HepG2 (cell line): ENCODE measurements at regions not wholly inside any gene's neighbourhood (a gene's known extent, or its start where the extent isn't known, plus 50 kb on each side); places are given as distances from the start of the nearest gene placed in this dataset.

Source experiments
- ATAC-seq: fragments of 200-7000 bp; cut with Tn5 transposase; 3 replicates; pipeline ENCODE4 v1.9.1; 2020; ENCODE audit warnings: mild to moderate bottlenecking, moderate library complexity
- BruUV-seq: library from RNA; stranded (reverse); fragments of 400-500 nt; replicated peaks from 2 replicates; lab custom pipeline; 2021; lab: Mats Ljungman, UMichigan
- CTCF ChIA-PET: fragments of 300-600 bp; formaldehyde crosslinking; extraction: SDS; loops from one replicate; lab custom pipeline; 2021; ENCODE audit warnings: low total read pairs, inconsistent platforms, low intra/inter-chr PET ratio; lab: Yijun Ruan, JAX
- POLR2A ChIA-PET: fragments of 350-600 bp; sonication (Branson Sonifier 250); formaldehyde crosslinking; loops from one replicate; lab custom pipeline; 2020; ENCODE audit warnings: antibody characterized with exemption, inconsistent platforms; lab: Yijun Ruan, JAX
- DNase-seq: peaks from one replicate; pipeline ENCODE4 v3.0.0-alpha.2; 2015; ENCODE audit warnings: low spot score
- FAIRE-seq: peaks from 3 replicates; lab custom pipeline; 2011; peaks lifted over from hg19 to GRCh38; lab: Jason Lieb, UNC
- H2AFZ ChIP-seq: one replicate; pipeline ENCODE4 v1.6.1; 2011; ENCODE audit warnings: low read length, inconsistent platforms
- H3K27ac ChIP-seq: fragments of 300-600 bp; 3 replicates; pipeline ENCODE4 v1.8.0; 2011; ENCODE audit warnings: mixed run types, mild to moderate bottlenecking, mixed read lengths, low read length, inconsistent platforms; ENCODE audit not compliant: insufficient read depth; ENCODE audit errors: extremely low read length
- H3K27me3 ChIP-seq, 2 experiments: fragments of 200-600 bp in 1 of 2; 2 replicates in 1 of 2; 3 replicates in 1 of 2; pipeline versions ENCODE4 v1.6.0 to v1.8.0; 2011; ENCODE audit warnings: low read length in 2 of 2, mild to moderate bottlenecking in 2 of 2, moderate library complexity in 2 of 2, inconsistent platforms in 1 of 2; ENCODE audit not compliant: insufficient read depth in 2 of 2, control insufficient read depth in 1 of 2
- H3K36me3 ChIP-seq, 2 experiments: fragments of 200-600 bp in 1 of 2; replicated peaks in 1 of 2; 2 replicates in 1 of 2; 3 replicates in 1 of 2; pipeline versions ENCODE4 v1.5.1 to v1.8.0; 2011; ENCODE audit warnings: low read length in 2 of 2, inconsistent platforms in 1 of 2; ENCODE audit not compliant: insufficient read depth in 2 of 2, control insufficient read depth in 1 of 2
- H3K4me1 ChIP-seq: 2 replicates; pipeline ENCODE4 v1.5.1; 2012; ENCODE audit warnings: low read length, inconsistent platforms; ENCODE audit not compliant: insufficient read depth
- H3K4me2 ChIP-seq: 2 replicates; pipeline ENCODE4 v1.6.0; 2011; ENCODE audit warnings: low read depth, low read length, inconsistent platforms
- H3K4me3 ChIP-seq, 3 experiments: fragments of 200-600 bp in 1 of 3; sonication (generic), shearing (Covaris generic) in 1 of 3; replicated peaks in 1 of 3; 2 replicates each; pipeline ENCODE4 v1.5.1; 2011 to 2016; ENCODE audit warnings: low read length in 3 of 3, inconsistent platforms in 2 of 3, low read depth in 2 of 3, mild to moderate bottlenecking in 2 of 3, control low read depth in 1 of 3, mixed read lengths in 1 of 3; ENCODE audit not compliant: insufficient read depth in 1 of 3
- H3K79me2 ChIP-seq: one replicate; pipeline ENCODE4 v1.6.1; 2011; ENCODE audit warnings: low read length, inconsistent platforms; ENCODE audit not compliant: insufficient read depth
- H3K9ac ChIP-seq: 2 replicates; pipeline ENCODE4 v1.6.0; 2011; ENCODE audit warnings: mild to moderate bottlenecking, low read depth, low read length, inconsistent platforms; ENCODE audit not compliant: insufficient read depth
- H3K9me3 ChIP-seq: 2 replicates; pipeline ENCODE4 v1.5.1; 2012; ENCODE audit warnings: mild to moderate bottlenecking, low read length
- H4K20me1 ChIP-seq: 2 replicates; pipeline ENCODE4 v1.6.0; 2011; ENCODE audit warnings: inconsistent platforms, mild to moderate bottlenecking, low read length, moderate library complexity; ENCODE audit not compliant: insufficient read depth
- GPN1 ChIP-seq: sonication (generic); formaldehyde crosslinking; IDR thresholded peaks from 2 replicates; pipeline ENCODE4 v1.5.1; 2020; ENCODE audit warnings: missing genetic modification reagents, borderline replicate concordance
- HOXA7 ChIP-seq: sonication (generic); formaldehyde crosslinking; IDR thresholded peaks from 2 replicates; pipeline ENCODE4 v1.8.1; 2022; ENCODE audit warnings: mild to moderate bottlenecking, missing genetic modification reagents, moderate library complexity
- ISX ChIP-seq: sonication (generic); formaldehyde crosslinking; conservative IDR thresholded peaks from 2 replicates; pipeline ENCODE4 v1.5.0; 2020; ENCODE audit warnings: missing genetic modification reagents
- KMT2B ChIP-seq: IDR thresholded peaks from 2 replicates; pipeline ENCODE4 v1.6.1; 2016; ENCODE audit warnings: missing genetic modification reagents, missing compliant biosample characterization
- MXD3 ChIP-seq: IDR thresholded peaks from 2 replicates; pipeline ENCODE4 v1.6.1; 2016; ENCODE audit warnings: mild to moderate bottlenecking, missing biosample characterization, missing genetic modification reagents
- SIX1 ChIP-seq: sonication (generic); formaldehyde crosslinking; IDR thresholded peaks from 2 replicates; pipeline ENCODE4 v1.4.0; 2020; ENCODE audit warnings: missing genetic modification reagents, borderline replicate concordance
- ZNF12 ChIP-seq: sonication (generic); formaldehyde crosslinking; IDR thresholded peaks from 2 replicates; pipeline ENCODE4 v1.5.0; 2020; ENCODE audit warnings: missing genetic modification reagents
- ZNF18 ChIP-seq: sonication (generic); formaldehyde crosslinking; IDR thresholded peaks from 2 replicates; pipeline ENCODE4 v1.8.0; 2022; ENCODE audit warnings: mild to moderate bottlenecking, missing genetic modification reagents; ENCODE audit not compliant: insufficient replicate concordance
- ZNF333 ChIP-seq: sonication (generic); formaldehyde crosslinking; IDR thresholded peaks from 2 replicates; pipeline ENCODE4 v1.4.0; 2020; ENCODE audit warnings: mild to moderate bottlenecking, missing genetic modification reagents, borderline replicate concordance
- ZNF703 ChIP-seq: sonication (generic); formaldehyde crosslinking; IDR thresholded peaks from 2 replicates; pipeline ENCODE4 v1.5.1; 2020; ENCODE audit warnings: missing genetic modification reagents, mild to moderate bottlenecking, moderate library complexity, borderline replicate concordance
- WGBS: methylation state at CpG from one replicate; pipeline ENCODE4 v1.1.6; 2017; ENCODE audit warnings: low lambda C conversion rate; 5-methylcytosine and 5-hydroxymethylcytosine counted together
- in situ Hi-C: cut with HindIII; loops from 2 replicates; pipeline ENCODE4 v1.10.0; 2017; ENCODE audit warnings: low pct_unique_long_range_greater_than_20kb; ENCODE audit not compliant: extremely low pct_ligation_motif_present
- intact Hi-C: fragments of 100-400 bp; cut with micrococcal nuclease; formaldehyde crosslinking; loops from one replicate; pipeline ENCODE4 v1.10.0; 2022; ENCODE audit not compliant: unreplicated experiment
- TF ChIP-seq, protein P1 (sequence below): sonication (generic); formaldehyde crosslinking; IDR thresholded peaks from 2 replicates; pipeline ENCODE4 v1.9.0; 2021; ENCODE audit warnings: missing genetic modification reagents, mild to moderate bottlenecking, borderline replicate concordance
- TF ChIP-seq, protein P2 (sequence below): sonication (generic); formaldehyde crosslinking; IDR thresholded peaks from 2 replicates; pipeline ENCODE4 v1.8.0; 2022; ENCODE audit warnings: mild to moderate bottlenecking, missing genetic modification reagents
- TF ChIP-seq, protein P3 (sequence below): sonication (generic); formaldehyde crosslinking; IDR thresholded peaks from 2 replicates; pipeline ENCODE4 v1.4.0; 2020; ENCODE audit warnings: mild to moderate bottlenecking, missing genetic modification reagents

GRCh38 chr16:35746963-35747657, 2287.7 kb downstream of the TP53TG3F start (continued):
- TF ChIP-seq, protein P1, sequence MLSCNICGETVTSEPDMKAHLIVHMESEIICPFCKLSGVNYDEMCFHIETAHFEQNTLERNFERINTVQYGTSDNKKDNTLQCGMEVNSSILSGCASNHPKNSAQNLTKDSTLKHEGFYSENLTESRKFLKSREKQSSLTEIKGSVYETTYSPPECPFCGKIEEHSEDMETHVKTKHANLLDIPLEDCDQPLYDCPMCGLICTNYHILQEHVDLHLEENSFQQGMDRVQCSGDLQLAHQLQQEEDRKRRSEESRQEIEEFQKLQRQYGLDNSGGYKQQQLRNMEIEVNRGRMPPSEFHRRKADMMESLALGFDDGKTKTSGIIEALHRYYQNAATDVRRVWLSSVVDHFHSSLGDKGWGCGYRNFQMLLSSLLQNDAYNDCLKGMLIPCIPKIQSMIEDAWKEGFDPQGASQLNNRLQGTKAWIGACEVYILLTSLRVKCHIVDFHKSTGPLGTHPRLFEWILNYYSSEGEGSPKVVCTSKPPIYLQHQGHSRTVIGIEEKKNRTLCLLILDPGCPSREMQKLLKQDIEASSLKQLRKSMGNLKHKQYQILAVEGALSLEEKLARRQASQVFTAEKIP (CRISPR knock-in tag): no peak
- TF ChIP-seq, protein P2, sequence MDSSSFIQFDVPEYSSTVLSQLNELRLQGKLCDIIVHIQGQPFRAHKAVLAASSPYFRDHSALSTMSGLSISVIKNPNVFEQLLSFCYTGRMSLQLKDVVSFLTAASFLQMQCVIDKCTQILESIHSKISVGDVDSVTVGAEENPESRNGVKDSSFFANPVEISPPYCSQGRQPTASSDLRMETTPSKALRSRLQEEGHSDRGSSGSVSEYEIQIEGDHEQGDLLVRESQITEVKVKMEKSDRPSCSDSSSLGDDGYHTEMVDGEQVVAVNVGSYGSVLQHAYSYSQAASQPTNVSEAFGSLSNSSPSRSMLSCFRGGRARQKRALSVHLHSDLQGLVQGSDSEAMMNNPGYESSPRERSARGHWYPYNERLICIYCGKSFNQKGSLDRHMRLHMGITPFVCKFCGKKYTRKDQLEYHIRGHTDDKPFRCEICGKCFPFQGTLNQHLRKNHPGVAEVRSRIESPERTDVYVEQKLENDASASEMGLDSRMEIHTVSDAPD (CRISPR knock-in tag): no peak
- no peak for TF ChIP-seq SIX1 (CRISPR knock-in tag)
- TF ChIP-seq HOXA7: no peak

DNA sequence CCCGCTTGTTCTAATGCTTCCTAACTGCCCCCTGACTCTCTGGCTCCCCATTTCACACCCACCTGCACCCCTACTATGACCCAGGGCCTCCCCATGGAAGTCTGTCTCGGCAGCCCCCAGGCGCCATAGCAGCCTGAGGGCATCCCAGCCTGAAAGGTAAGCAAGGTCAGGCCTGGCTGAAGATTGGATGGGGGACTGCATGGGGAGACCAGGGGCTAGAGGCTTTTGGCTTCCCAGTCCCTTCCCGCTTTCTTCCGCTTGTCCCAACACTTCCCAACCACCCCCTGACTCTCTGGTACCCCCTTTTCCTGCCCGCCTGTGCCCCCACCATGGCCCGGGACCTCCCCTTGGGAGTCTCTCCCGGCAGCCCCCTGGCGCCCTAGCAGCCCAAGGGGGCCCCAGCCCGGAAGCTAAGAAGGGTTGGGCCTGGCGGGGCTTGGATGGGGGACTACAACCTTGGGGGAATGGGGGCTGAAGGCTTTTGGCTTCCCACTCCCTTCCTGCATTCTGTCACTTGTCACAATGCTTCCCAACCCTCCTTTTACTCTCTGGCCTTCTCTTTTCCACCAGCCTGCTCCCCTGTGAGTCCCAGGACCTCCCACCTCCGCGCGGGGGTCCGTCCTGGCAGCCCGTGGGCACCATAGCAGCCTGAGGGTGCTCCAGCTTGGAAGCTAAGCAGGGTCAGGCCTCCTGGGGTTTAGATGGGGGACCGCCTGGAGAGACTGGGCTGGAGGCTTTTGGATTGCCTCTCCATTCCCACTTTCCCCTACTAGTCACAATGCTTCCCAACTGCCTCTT, 2288.4 kb downstream of the TP53TG3F start:
- BruUV-seq: no TSS peak
- POLR2A ChIA-PET: no interaction called here
- H3K9me3 ChIP-seq: peaks cover 100% of the 10 kb centered on the region
- H3K9ac ChIP-seq: no peak overlapping the region
- no peak overlapping the region for H2AFZ ChIP-seq
- no peaks in the 10 kb centered on the region for H3K79me2 ChIP-seq
- DNase-seq (no peak), ATAC-seq (no peak), FAIRE-seq (no peak)
- intact Hi-C loops (no loop called here), in situ Hi-C loops (no loop called here)
- no peak overlapping the region for H3K4me3 ChIP-seq
- no peaks in the 10 kb centered on the region for H4K20me1 ChIP-seq
- H3K4me1 ChIP-seq: no peaks in the 10 kb centered on the region
- H3K27ac ChIP-seq: no peak overlapping the region
- no peak overlapping the region for H3K4me2 ChIP-seq
- H3K27me3 ChIP-seq: 0 out of 5 replicates have a peak, but pooled peaks cover 0 to 1% of the 10 kb centered on the region in 2 experiments
- CTCF ChIA-PET: no interaction called here
- 26% methylated on average over 15 of the region's 17 CpGs for WGBS
- no peaks in the 10 kb centered on the region for H3K36me3 ChIP-seq
- TF ChIP-seq, protein P3, sequence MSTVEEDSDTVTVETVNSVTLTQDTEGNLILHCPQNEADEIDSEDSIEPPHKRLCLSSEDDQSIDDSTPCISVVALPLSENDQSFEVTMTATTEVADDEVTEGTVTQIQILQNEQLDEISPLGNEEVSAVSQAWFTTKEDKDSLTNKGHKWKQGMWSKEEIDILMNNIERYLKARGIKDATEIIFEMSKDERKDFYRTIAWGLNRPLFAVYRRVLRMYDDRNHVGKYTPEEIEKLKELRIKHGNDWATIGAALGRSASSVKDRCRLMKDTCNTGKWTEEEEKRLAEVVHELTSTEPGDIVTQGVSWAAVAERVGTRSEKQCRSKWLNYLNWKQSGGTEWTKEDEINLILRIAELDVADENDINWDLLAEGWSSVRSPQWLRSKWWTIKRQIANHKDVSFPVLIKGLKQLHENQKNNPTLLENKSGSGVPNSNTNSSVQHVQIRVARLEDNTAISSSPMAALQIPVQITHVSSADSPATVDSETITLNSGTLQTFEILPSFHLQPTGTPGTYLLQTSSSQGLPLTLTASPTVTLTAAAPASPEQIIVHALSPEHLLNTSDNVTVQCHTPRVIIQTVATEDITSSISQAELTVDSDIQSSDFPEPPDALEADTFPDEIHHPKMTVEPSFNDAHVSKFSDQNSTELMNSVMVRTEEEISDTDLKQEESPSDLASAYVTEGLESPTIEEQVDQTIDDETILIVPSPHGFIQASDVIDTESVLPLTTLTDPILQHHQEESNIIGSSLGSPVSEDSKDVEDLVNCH (CRISPR knock-in tag): no peak
- TF ChIP-seq GPN1: no peak
- TF ChIP-seq ZNF12 (CRISPR knock-in tag): no peak
- no peak for TF ChIP-seq ZNF18 (CRISPR knock-in tag)
- no peak for TF ChIP-seq MXD3
- no peak for TF ChIP-seq ZNF333 (CRISPR knock-in tag)
- no peak for TF ChIP-seq ZNF703
- no peak for TF ChIP-seq ISX (CRISPR knock-in tag)
- no peak for TF ChIP-seq KMT2B
